ENCODE measurements at regions not wholly inside any gene's neighbourhood (a gene's known extent, or its start where the extent isn't known, plus 50 kb on each side); places are given as distances from the start of the nearest gene placed in this dataset.
"Not testable (repeated sequence)": the region's sequence is repeated elsewhere in the genome, so short reads cannot be mapped to it uniquely, and the experiment has no call there.

DNA sequence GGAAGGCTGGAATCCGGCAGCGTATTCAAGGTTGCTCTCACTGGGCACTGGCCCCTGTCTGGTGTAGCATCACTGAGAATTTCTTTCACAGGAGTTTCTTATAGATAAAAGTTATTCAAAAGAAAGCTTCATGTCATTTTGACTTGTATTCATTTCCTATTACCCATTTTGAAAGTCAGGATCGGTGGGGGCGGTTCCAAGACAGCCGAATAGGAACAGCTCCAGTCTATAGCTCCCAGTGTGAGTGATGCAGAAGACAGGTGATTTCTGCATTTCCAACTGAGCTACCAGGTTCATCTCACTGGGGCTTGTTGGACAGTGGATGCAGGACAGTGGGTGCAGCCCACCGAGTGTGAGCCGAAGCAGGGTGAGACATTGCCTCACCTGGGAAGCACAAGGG lies 51.5 kb upstream of the CDC42EP3 start:
- DNase-seq, result not testable (repeated sequence)

GRCh38 chr2:37730037-37730818 lies 58.8 kb upstream of the CDC42EP3 start:
- DNase-seq, result no peak

DNA sequence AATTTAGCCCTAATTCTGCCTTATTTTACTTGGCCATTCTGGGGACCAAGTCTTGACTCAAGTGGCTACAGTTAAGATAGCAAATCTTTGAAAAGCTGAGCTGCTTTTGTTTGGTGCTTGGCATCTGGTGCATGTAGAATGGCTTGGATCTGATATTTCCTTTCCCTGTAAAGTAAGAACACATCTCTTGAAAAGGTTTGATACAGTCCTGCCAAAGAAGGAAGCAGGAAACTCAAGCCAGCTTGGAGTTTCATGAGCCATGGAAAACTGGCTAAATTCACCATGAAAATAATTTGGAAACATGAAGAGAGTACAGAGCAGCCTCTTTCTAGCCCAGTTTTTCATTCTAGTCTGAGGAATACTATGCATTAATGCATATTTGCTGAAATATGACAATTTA lies 61.0 kb upstream of the CDC42EP3 start:
- not testable (repeated sequence) for DNase-seq

GRCh38 chr2:37733251-37733650 lies 61.8 kb upstream of the CDC42EP3 start:
- no peak for DNase-seq

DNA sequence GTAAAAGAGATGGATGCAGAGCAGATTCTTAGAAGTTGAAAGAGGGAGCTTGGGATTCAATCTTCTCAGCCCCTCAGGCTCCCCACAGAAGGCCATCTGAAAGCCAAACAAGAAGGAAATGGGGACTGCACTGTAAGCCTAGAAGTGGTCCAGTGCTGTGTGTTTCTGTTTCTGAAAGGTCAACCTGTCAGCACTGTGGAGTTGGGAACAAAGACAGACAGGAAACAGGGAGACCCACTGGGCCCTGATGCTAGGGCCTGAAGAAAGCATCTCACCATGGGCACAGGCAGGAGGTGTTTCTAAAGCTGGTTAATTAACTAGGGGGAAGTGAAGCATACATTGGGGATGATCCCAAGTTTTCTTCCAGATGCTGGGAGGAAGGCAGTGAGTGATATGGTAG lies 62.5 kb upstream of the CDC42EP3 start:
- not testable (repeated sequence) for DNase-seq

DNA sequence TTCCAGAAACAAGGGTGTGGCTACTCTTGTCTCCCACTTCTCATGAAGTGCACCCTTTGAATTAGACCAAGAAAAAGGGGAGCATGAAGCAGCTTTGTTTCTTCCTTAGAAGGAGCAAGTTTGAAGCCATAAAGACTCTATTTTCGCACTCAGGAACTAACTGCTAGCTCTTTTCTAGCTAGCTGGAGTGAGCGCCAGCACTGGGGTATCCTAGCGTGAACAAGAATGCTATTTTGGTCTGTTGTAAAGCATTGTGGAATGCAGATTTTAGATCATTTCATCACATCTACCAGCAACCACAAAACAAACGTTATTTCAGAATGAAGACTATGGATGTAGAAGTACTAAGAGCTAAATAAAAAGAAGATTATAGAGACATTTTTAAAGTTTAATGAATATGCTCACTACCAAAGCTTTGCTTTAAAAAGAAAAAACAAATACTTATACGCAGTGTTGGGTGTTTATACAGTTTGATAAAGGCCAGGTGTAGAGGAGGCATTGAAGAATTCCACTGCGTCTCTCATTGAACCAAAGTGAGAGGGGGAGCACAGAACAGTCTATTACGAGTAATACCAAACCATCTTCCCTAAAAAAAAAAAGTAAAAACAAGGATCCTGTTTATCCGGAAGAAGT lies 63.6 kb upstream of the CDC42EP3 start:
- peak; percentile 74 for DNase-seq

DNA sequence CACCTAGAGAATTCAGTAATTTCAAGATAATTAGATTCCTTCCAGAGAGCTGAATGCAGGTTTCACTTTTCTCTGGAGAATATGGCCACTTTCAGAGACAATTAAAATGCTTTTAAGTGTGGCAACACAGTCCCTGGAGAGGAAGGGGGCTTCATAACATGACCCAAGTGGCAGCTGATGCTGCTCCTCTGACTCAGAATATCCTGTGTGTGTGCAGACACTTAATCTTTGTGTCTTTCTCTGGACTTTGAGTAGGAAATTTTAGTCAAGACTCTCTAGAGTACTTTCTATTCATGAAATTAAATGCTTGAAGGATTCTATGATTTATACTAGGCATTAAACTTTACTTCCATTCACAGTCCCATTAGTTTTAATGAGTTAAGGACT lies 64.1 kb upstream of the CDC42EP3 start:
- peak; percentile 50 for DNase-seq

DNA sequence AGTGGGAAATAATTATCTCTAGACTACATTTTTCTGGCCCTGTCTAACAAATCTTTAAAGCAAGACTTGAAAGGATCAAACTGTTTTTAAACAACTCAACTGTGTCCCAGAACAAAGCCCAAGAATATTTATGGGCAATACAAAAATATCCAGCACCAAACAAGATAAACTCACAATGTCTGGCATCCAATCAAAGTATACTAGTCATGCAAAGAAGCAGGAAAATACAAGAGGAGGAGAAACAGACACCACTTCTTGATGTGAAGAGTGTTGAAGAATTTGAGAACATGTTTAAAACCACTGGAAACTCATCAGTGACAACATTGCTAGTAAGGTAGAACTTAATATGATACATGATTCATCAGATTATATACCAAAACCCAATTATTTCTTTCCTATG lies 66.1 kb upstream of the CDC42EP3 start:
- no peak for DNase-seq

GRCh38 chr2:37738266-37738885 lies 66.9 kb upstream of the CDC42EP3 start:
- no peak for DNase-seq

GRCh38 chr2:37739153-37739552 lies 67.7 kb upstream of the CDC42EP3 start:
- DNase-seq, result no peak

GRCh38 chr2:37740164-37740739 lies 68.8 kb upstream of the CDC42EP3 start:
- peak; percentile 25 for DNase-seq

DNA sequence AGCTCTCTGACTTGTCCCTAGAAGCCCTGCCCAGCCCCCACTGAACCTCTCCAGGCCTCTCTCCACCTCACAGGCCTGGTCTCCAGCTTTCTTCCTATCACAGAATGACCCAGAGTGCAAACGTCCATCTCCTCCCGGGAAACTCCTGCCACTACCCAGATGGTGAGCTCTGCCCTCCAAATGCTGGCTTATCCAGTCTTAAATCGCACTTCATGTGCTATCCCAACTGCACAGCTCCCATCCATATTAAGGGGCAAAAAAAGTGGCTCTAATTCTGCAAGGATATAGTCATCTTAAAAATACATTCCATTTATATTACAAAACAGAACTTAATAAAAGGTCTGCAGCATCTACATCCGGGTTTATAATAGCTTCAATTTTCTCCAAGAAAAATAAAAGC lies 70.8 kb upstream of the CDC42EP3 start:
- peak; percentile 86 for DNase-seq

- no peak for DNase-seq
These were observed 72.6 kb upstream of the CDC42EP3 start for GRCh38 chr2:37744010-37744409.

DNA sequence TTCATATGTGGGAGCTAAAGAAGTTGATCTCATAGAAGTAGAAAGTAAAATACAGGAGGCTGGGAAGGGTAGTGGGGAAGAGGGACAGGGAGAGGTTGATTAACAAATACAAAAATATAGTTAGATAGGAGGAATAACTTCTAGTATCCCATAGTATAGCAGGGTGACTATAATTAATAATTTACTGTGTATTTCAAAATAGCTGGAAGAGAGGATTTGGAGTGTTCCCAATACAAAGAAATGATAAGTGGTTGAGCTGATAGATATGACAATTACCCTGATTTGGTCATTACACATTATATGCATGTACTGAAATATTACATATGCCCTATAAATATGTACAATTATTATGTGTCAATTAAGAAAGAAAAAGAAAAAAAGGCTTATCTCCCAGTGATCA lies 73.5 kb upstream of the CDC42EP3 start:
- not testable (repeated sequence) for DNase-seq

- not testable (repeated sequence) for DNase-seq
These were observed 74.6 kb upstream of the CDC42EP3 start for GRCh38 chr2:37746011-37746410.

GRCh38 chr2:37746883-37747282 lies 75.4 kb upstream of the CDC42EP3 start:
- no peak for DNase-seq

- no peak for DNase-seq
These were observed 77.1 kb upstream of the CDC42EP3 start for GRCh38 chr2:37748541-37748940.

DNA sequence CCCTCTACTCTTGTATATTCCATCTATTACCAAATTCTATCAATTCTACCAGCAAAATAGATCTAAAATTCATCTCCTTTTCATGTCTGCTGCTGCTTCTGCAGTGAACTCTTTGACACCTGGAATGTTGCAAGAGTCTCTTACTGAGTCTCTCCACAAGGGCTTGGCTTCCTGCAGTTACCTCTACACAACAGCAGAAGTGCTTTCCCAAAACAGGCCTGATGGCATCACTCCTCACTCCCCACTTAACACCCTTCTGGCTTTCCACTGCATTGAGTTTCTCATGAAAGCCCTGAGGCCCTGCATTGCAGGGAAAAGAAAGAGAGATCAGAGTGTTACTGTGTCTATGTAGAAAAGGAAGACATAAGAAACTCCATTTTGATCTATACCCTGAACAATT lies 78.8 kb upstream of the CDC42EP3 start:
- DNase-seq, result not testable (repeated sequence)

DNA sequence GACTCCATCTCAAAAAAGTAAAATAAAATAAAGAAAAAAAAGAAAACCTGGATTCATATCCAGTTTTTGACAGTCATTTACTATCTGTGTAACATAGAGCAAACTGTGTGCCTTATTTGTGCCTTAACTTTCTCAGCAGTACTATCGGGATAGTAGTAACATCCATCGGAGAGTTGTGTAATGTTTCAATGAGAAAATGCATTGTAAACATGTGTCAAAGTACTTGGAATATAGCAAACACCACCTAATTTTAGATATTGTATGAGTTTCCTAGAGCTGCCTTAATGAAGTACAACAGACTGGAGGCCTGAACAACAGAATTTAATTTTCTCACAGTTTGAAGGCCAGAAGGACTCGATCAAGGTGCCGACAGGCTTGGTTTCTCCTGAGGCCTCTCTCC lies 81.3 kb upstream of the CDC42EP3 start:
- DNase-seq, result no peak

- DNase-seq, result no peak
These were observed 82.3 kb upstream of the CDC42EP3 start for GRCh38 chr2:37753758-37754157.

GRCh38 chr2:37755961-37756559 lies 84.6 kb upstream of the CDC42EP3 start:
- not testable (repeated sequence) for DNase-seq

DNA sequence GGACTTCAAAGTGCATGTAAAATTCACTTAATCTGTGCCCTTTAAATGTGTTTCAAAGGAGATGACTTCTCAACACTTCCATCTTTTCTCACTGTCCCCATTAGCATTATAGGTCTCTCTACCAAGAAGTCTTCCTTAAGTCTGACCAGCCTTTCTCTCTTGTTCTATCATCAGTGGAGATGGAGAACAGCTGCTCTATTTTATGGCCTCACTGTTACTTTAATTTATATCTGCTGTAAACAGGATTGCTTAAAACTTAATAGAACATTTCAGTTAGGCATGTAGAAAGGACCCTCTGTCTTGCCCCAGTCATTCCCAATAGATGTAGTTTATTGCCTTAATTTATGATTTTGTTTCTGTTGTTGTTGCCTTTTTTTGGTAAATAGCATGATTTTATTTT lies 86.0 kb upstream of the CDC42EP3 start:
- not testable (repeated sequence) for DNase-seq

- not testable (repeated sequence) for DNase-seq
These were observed 86.7 kb upstream of the CDC42EP3 start for GRCh38 chr2:37758141-37758601.

Data from EL (cell line).